Keratinocyte (primary cell): ENCODE measurements at regions not wholly inside any gene's neighbourhood (a gene's known extent, or its start where the extent isn't known, plus 50 kb on each side); places are given as distances from the start of the nearest gene placed in this dataset.

Source experiments
- DNase-seq: peaks from one replicate; pipeline ENCODE4 v3.0.0-alpha.2; 2011; ENCODE audit warnings: low read depth, missing footprints, low spot score
- FAIRE-seq: peaks from 2 replicates; lab custom pipeline; 2011; peaks lifted over from hg19 to GRCh38; lab: Jason Lieb, UNC
- H2AFZ ChIP-seq: 2 replicates; pipeline ENCODE4 v1.6.0; 2012; ENCODE audit warnings: low read length, control low read depth, inconsistent platforms; ENCODE audit not compliant: control insufficient read depth
- H3K27ac ChIP-seq: 2 replicates; pipeline ENCODE4 v1.5.1; 2011; ENCODE audit warnings: low read length; ENCODE audit not compliant: control insufficient read depth, insufficient read depth
- H3K27me3 ChIP-seq: 3 replicates; pipeline ENCODE4 v1.6.0; 2011; ENCODE audit warnings: low read length; ENCODE audit not compliant: control insufficient read depth, insufficient read depth; ENCODE audit errors: extremely low read depth
- H3K36me3 ChIP-seq, 2 experiments: 2 replicates in 1 of 2; 3 replicates in 1 of 2; pipeline ENCODE4 v1.5.1; 2011; ENCODE audit warnings: low read length in 2 of 2, mild to moderate bottlenecking in 1 of 2; ENCODE audit not compliant: control insufficient read depth in 2 of 2, insufficient read depth in 2 of 2; ENCODE audit errors: extremely low read depth in 1 of 2
- H3K4me1 ChIP-seq: 3 replicates; pipeline ENCODE4 v1.5.1; 2011; ENCODE audit warnings: low read length; ENCODE audit not compliant: control insufficient read depth, insufficient read depth; ENCODE audit errors: extremely low read depth
- H3K4me2 ChIP-seq: 3 replicates; pipeline ENCODE4 v1.6.0; 2011; ENCODE audit warnings: low read depth, low read length; ENCODE audit not compliant: control insufficient read depth, insufficient read depth; ENCODE audit errors: extremely low read depth
- H3K4me3 ChIP-seq, 3 experiments: fragments of 200-600 bp in 1 of 3; sonication (generic) in 1 of 3; 2 replicates in 2 of 3; 3 replicates in 1 of 3; pipeline ENCODE4 v1.5.1; 2011 to 2016; ENCODE audit warnings: low read length in 3 of 3, mild to moderate bottlenecking in 3 of 3, control low read depth in 2 of 3, inconsistent platforms in 1 of 3, low read depth in 1 of 3, mixed read lengths in 1 of 3, mixed run types in 1 of 3, moderate library complexity in 1 of 3; ENCODE audit not compliant: control insufficient read depth in 2 of 3, insufficient read depth in 2 of 3; ENCODE audit errors: extremely low read depth in 1 of 3
- H3K79me2 ChIP-seq: 2 replicates; pipeline ENCODE4 v1.6.0; 2012; ENCODE audit warnings: low read length; ENCODE audit not compliant: control insufficient read depth, insufficient read depth
- H3K9ac ChIP-seq: 3 replicates; pipeline ENCODE4 v1.6.0; 2011; ENCODE audit warnings: low read length; ENCODE audit not compliant: control insufficient read depth, insufficient read depth; ENCODE audit errors: extremely low read depth
- H3K9me1 ChIP-seq: 3 replicates; pipeline ENCODE4 v1.6.0; 2011; ENCODE audit warnings: low read length; ENCODE audit not compliant: control insufficient read depth, insufficient read depth; ENCODE audit errors: extremely low read depth
- H3K9me3 ChIP-seq: 2 replicates; pipeline ENCODE4 v1.5.1; 2012; ENCODE audit warnings: low read depth, low read length; ENCODE audit not compliant: control insufficient read depth
- H4K20me1 ChIP-seq: 3 replicates; pipeline ENCODE4 v1.6.0; 2011; ENCODE audit warnings: low read length; ENCODE audit not compliant: control insufficient read depth, insufficient read depth; ENCODE audit errors: extremely low read depth
- CTCF ChIP-seq, 3 experiments: IDR thresholded peaks in 1 of 3; conservative IDR thresholded peaks in 1 of 3; optimal IDR thresholded peaks in 1 of 3; 2 replicates in 2 of 3; 3 replicates in 1 of 3; pipeline versions ENCODE3 to v1.5.1; 2011; ENCODE audit warnings: low read length in 3 of 3, mild to moderate bottlenecking in 3 of 3, moderate library complexity in 2 of 3, control low read depth in 1 of 3, inconsistent platforms in 1 of 3; ENCODE audit not compliant: insufficient read depth in 2 of 3; ENCODE audit errors: extremely low read depth in 1 of 3
- EZH2 ChIP-seq: IDR thresholded peaks from one replicate; pipeline ENCODE4 v1.6.1; 2012; ENCODE audit warnings: inconsistent platforms, mild to moderate bottlenecking, low read length, moderate library complexity
- dilution Hi-C: fragments of 300-500 bp; cut with MboI; formaldehyde crosslinking; loops from one replicate; pipeline ENCODE4 v1.7.0; 2020; ENCODE audit warnings: low sequenced_read_pairs; ENCODE audit not compliant: extremely low pct_ligation_motif_present

GRCh38 chr6:112695001-112695400 lies 347.9 kb downstream of the RFPL4B start:
- H3K4me3 ChIP-seq: no peak overlapping the region
- no peaks in the 10 kb centered on the region for H3K9me3 ChIP-seq
- no peak overlapping the region for H3K4me2 ChIP-seq
- no peaks in the 10 kb centered on the region for H3K36me3 ChIP-seq
- H3K27ac ChIP-seq: no peak overlapping the region
- FAIRE-seq (no peak), DNase-seq (no peak)
- peaks cover 9% of the 10 kb centered on the region for H3K4me1 ChIP-seq
- dilution Hi-C loops: no loop called here
- TF ChIP-seq EZH2 (no peak), CTCF (optimal IDR thresholded peaks at IDR 0.05 in 1 of 3, IDR thresholded peaks at IDR 0.05 in 1 of 3, conservative IDR thresholded peaks at IDR 0.05 in 1 of 3; ENCODE audit: extremely low read depth in 1 of 3, insufficient read depth in 2 of 3, low read length in 3 of 3) (no peak)
- H2AFZ ChIP-seq: no peak overlapping the region
- no peak overlapping the region for H3K9ac ChIP-seq
- H3K9me1 ChIP-seq: no peaks in the 10 kb centered on the region
- no peaks in the 10 kb centered on the region for H4K20me1 ChIP-seq
- no peaks in the 10 kb centered on the region for H3K79me2 ChIP-seq
- H3K27me3 ChIP-seq: no peaks in the 10 kb centered on the region

- Histone ChIP-seq H3K4me3 (no peak overlapping the region), H3K4me1 (no peaks in the 10 kb centered on the region), H3K36me3 (no peaks in the 10 kb centered on the region), H3K9me3 (no peaks in the 10 kb centered on the region), H3K79me2 (no peaks in the 10 kb centered on the region), H3K27ac (no peak overlapping the region), H3K27me3 (no peaks in the 10 kb centered on the region), H3K9ac (no peak overlapping the region), H3K4me2 (no peak overlapping the region), H2AFZ (no peak overlapping the region), H3K9me1 (no peaks in the 10 kb centered on the region), H4K20me1 (no peaks in the 10 kb centered on the region)
- dilution Hi-C loops: no loop called here
- FAIRE-seq (no peak), DNase-seq (no peak)
- TF ChIP-seq EZH2 (no peak), CTCF (optimal IDR thresholded peaks at IDR 0.05 in 1 of 3, IDR thresholded peaks at IDR 0.05 in 1 of 3, conservative IDR thresholded peaks at IDR 0.05 in 1 of 3; ENCODE audit: extremely low read depth in 1 of 3, insufficient read depth in 2 of 3, low read length in 3 of 3) (no peak)
These were observed 350.1 kb downstream of the RFPL4B start for GRCh38 chr6:112697265-112697664.
